Smooth muscle cell (in vitro differentiated cells): ENCODE measurements at regions not wholly inside any gene's neighbourhood (a gene's known extent, or its start where the extent isn't known, plus 50 kb on each side); places are given as distances from the start of the nearest gene placed in this dataset.

Experiments used
- DNase-seq: peaks from one replicate; lab custom pipeline; 2025; ENCODE audit not compliant: unreplicated experiment; lab: John Stamatoyannopoulos, UW
- H2AFZ ChIP-seq: fragments of 200-600 bp; sonication (generic); 2 replicates; pipeline ENCODE4 v1.6.0; 2016; ENCODE audit warnings: antibody characterized with exemption, low read depth, mild to moderate bottlenecking
- H3F3A ChIP-seq: fragments of 200-600 bp; sonication (generic); 2 replicates; pipeline ENCODE4 v1.6.0; 2017; ENCODE audit warnings: antibody characterized with exemption, low read depth
- H3K27ac ChIP-seq: fragments of 200-600 bp; sonication (generic); 2 replicates; pipeline ENCODE4 v1.5.1; 2016; ENCODE audit warnings: low read depth, mild to moderate bottlenecking
- H3K27me3 ChIP-seq: fragments of 200-600 bp; sonication (generic); 2 replicates; pipeline ENCODE4 v1.6.1; 2016; ENCODE audit warnings: low read depth, mild to moderate bottlenecking
- H3K36me3 ChIP-seq: fragments of 200-600 bp; sonication (generic); 2 replicates; pipeline ENCODE4 v1.5.1; 2016; ENCODE audit warnings: low read depth
- H3K4me1 ChIP-seq: fragments of 200-600 bp; sonication (generic); 2 replicates; pipeline ENCODE4 v1.5.1; 2016; ENCODE audit warnings: low read depth
- H3K4me2 ChIP-seq: fragments of 200-600 bp; sonication (generic); 2 replicates; pipeline ENCODE4 v1.6.0; 2016; ENCODE audit warnings: mild to moderate bottlenecking
- H3K4me3 ChIP-seq: fragments of 200-600 bp; sonication (generic); 2 replicates; pipeline ENCODE4 v1.5.1; 2016; ENCODE audit warnings: mild to moderate bottlenecking
- H3K79me2 ChIP-seq: fragments of 200-600 bp; sonication (generic); 2 replicates; pipeline ENCODE4 v1.6.0; 2016; ENCODE audit warnings: low read depth, mild to moderate bottlenecking
- H3K9ac ChIP-seq: fragments of 200-600 bp; sonication (generic); 2 replicates; pipeline ENCODE4 v1.6.0; 2016; ENCODE audit warnings: low read depth
- H3K9me3 ChIP-seq: fragments of 200-600 bp; sonication (generic); replicated peaks from 2 replicates; pipeline ENCODE4 v1.5.1; 2016; ENCODE audit warnings: low read depth
- H4K20me1 ChIP-seq: fragments of 200-600 bp; sonication (generic); 2 replicates; pipeline ENCODE4 v1.6.0; 2016; ENCODE audit warnings: low read depth
- WGBS: methylation state at CpG from one replicate; pipeline ENCODE4 v1.1.7; 2016; ENCODE audit warnings: low lambda C conversion rate; 5-methylcytosine and 5-hydroxymethylcytosine counted together
- TF ChIP-seq, protein P1 (sequence below): fragments of 200-600 bp; sonication (generic); IDR thresholded peaks from 2 replicates; pipeline ENCODE4 v1.5.1; 2017; ENCODE audit warnings: borderline replicate concordance, mild to moderate bottlenecking, antibody characterized with exemption; ENCODE audit not compliant: insufficient read depth, poor library complexity, severe bottlenecking

GRCh38 chr9:117649126-117649525, 55.1 kb upstream of the TLR4 start:
- TF ChIP-seq, protein P1, sequence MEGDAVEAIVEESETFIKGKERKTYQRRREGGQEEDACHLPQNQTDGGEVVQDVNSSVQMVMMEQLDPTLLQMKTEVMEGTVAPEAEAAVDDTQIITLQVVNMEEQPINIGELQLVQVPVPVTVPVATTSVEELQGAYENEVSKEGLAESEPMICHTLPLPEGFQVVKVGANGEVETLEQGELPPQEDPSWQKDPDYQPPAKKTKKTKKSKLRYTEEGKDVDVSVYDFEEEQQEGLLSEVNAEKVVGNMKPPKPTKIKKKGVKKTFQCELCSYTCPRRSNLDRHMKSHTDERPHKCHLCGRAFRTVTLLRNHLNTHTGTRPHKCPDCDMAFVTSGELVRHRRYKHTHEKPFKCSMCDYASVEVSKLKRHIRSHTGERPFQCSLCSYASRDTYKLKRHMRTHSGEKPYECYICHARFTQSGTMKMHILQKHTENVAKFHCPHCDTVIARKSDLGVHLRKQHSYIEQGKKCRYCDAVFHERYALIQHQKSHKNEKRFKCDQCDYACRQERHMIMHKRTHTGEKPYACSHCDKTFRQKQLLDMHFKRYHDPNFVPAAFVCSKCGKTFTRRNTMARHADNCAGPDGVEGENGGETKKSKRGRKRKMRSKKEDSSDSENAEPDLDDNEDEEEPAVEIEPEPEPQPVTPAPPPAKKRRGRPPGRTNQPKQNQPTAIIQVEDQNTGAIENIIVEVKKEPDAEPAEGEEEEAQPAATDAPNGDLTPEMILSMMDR = no peak
- WGBS = 68% methylated on average over 3 of the region's 3 CpGs
- H3K9ac ChIP-seq = no peak overlapping the region
- no peaks in the 10 kb centered on the region for H3K36me3 ChIP-seq
- no peak overlapping the region for H3K4me3 ChIP-seq
- no peak overlapping the region for H2AFZ ChIP-seq
- peaks cover 14% of the 10 kb centered on the region for H3K4me1 ChIP-seq
- no peak for DNase-seq
- no peak overlapping the region for H3K27ac ChIP-seq
- no peaks in the 10 kb centered on the region for H4K20me1 ChIP-seq
- H3K79me2 ChIP-seq = no peaks in the 10 kb centered on the region
- H3K9me3 ChIP-seq = no peaks in the 10 kb centered on the region
- peaks cover 6% of the 10 kb centered on the region for H3K27me3 ChIP-seq
- no peak overlapping the region for H3K4me2 ChIP-seq
- H3F3A ChIP-seq = no peaks in the 10 kb centered on the region

DNA sequence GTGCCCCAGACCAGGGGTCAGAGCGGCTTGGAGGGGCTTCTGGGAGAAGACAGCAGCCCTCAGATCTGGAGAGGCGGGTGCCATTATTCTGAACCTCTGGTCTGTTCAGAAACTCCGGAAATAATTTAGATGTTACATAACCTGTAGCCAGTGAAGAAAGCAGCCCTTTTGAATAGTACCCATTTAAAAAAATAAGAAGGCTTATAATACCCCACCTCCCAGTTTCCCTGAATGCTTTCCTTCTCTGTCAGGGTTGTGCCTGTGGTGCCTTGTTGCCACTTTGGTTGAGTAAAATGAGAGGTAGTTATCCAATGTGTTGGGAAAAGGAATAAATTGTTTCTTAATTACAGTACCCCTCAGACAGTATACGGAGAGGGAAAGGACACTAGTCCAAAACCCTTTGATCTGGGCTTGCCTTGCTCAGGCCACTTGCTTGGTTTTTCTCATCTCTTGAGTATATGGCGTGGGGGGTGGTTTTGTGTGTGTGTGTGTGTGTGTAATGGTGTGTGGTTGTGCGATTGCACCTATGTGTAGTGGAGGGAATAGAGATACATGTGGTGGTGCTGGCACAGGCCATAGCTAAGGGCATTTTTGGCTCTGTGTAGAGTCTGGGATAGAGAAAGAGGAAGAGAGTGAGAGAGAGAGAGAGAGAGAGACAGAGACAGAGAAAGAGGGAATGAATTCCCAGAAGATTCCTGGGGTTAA, 59.1 kb upstream of the TLR4 start:
- Histone ChIP-seq H3K9ac (no peak overlapping the region), H3K79me2 (no peaks in the 10 kb centered on the region), H2AFZ (peak overlapping the region; percentile 87), H3K4me1 (peaks cover 14% of the 10 kb centered on the region), H3K9me3 (no peaks in the 10 kb centered on the region), H4K20me1 (no peaks in the 10 kb centered on the region), H3F3A (no peaks in the 10 kb centered on the region), H3K4me3 (peak overlapping the region; percentile 33), H3K27me3 (peaks cover 4% of the 10 kb centered on the region), H3K27ac (no peak overlapping the region), H3K36me3 (no peaks in the 10 kb centered on the region), H3K4me2 (peak overlapping the region; percentile 82)
- WGBS = 45% methylated on average over 6 of the region's 6 CpGs
- TF ChIP-seq, protein P1 = no peak
- no peak for DNase-seq

- H3F3A ChIP-seq = no peaks in the 10 kb centered on the region
- H3K27me3 ChIP-seq = peaks cover 4% of the 10 kb centered on the region
- H3K4me3 ChIP-seq = peak overlapping the region; percentile 33
- DNase-seq = peak; percentile 23
- no peak overlapping the region for H3K27ac ChIP-seq
- peaks cover 14% of the 10 kb centered on the region for H3K4me1 ChIP-seq
- TF ChIP-seq, protein P1 = peak; percentile 98
- no peaks in the 10 kb centered on the region for H4K20me1 ChIP-seq
- H2AFZ ChIP-seq = peak overlapping the region; percentile 87
- peak overlapping the region; percentile 82 for H3K4me2 ChIP-seq
- no peaks in the 10 kb centered on the region for H3K79me2 ChIP-seq
- H3K36me3 ChIP-seq = no peaks in the 10 kb centered on the region
- no peak overlapping the region for H3K9ac ChIP-seq
- no peaks in the 10 kb centered on the region for H3K9me3 ChIP-seq
- 32% methylated on average over 11 of the region's 11 CpGs for WGBS
Measured at GRCh38 chr9:117644133-117644931, 59.9 kb upstream of the TLR4 start.
